ENCODE measurements at regions not wholly inside any gene's neighbourhood (a gene's known extent, or its start where the extent isn't known, plus 50 kb on each side); places are given as distances from the start of the nearest gene placed in this dataset.

DNA sequence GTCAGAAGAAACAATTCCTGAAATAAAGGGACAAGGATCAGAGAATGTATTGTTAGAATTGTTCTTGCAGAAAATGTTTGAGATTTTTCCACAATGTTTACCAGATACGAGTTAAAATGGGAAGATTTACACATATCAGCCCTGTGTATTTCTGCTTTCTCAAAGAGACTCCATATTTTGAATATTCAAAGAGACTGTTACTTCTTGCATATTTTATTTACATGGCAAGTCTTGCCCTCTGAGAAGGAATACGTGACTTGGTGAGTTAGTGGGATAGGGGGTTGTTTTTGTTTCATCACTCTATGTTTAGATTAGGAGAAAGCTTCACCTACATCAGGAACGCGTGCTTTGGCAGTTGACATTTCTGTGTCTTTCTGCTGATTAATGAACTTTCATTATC, 56.1 kb upstream of the ZDHHC17 start:
- DNase-seq (no peak), ATAC-seq (no peak)
- no peaks in the 10 kb centered on the region for H3K36me3 Mint-ChIP-seq
- H3K4me1 Mint-ChIP-seq, result peaks cover 0 to 7% of the 10 kb centered on the region in 2 donors
- no peak overlapping the region for H3K4me3 Mint-ChIP-seq
- TF ChIP-seq CTCF (IDR thresholded peaks at IDR 0.05), result no peak
- no peaks in the 10 kb centered on the region for H3K4me1 ChIP-seq (ENCODE audit: control insufficient read depth, insufficient read depth, low read length)
- no peaks in the 10 kb centered on the region for H3K9me3 Mint-ChIP-seq
- H3K27me3 ChIP-seq (ENCODE audit: control insufficient read depth, insufficient read depth, low read length), result no peaks in the 10 kb centered on the region
- no peak overlapping the region for H3K4me3 ChIP-seq (ENCODE audit: low read length)
- peaks cover 13 to 14% of the 10 kb centered on the region in 2 donors for H3K27me3 Mint-ChIP-seq (ENCODE audit: low read depth in 2 of 2)
- no peaks in the 10 kb centered on the region for H3K36me3 ChIP-seq (ENCODE audit: control insufficient read depth, insufficient read depth, low read length)
- intact Hi-C loops (cut with micrococcal nuclease), result no loop called here
- WGBS (ENCODE audit: insufficient coverage), result 83% methylated on average over 2 of the region's 4 CpGs
- H3K9me3 ChIP-seq (ENCODE audit: control insufficient read depth, insufficient read depth, low read length), result no peaks in the 10 kb centered on the region
- H3K27ac ChIP-seq (ENCODE audit: low read length), result no peak overlapping the region
- no peak overlapping the region for H3K27ac Mint-ChIP-seq

DNA sequence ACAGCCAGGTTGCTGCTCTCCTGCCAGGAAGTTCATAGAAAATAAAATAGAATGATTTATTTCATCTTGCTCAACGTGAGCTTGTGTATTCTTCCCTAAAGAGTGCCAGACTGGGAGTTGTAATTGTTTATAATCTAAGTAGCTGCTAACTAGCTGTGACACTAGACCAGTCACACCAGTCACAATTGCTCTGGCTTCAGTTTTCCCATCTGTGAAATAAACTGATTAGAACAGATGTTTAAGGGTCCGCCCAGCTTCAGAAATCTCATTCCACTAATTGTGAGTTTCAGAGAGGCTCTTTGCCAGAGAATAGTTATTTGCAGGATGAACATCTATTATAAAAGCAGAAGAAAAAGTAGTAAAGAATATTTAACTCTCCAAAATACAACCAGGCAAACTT, 55.6 kb upstream of the ZDHHC17 start:
- H3K27me3 ChIP-seq (ENCODE audit: control insufficient read depth, insufficient read depth, low read length), result no peaks in the 10 kb centered on the region
- ATAC-seq (no peak), DNase-seq (no peak)
- Mint-ChIP-seq H3K4me3 (no peak overlapping the region), H3K9me3 (no peaks in the 10 kb centered on the region), H3K27me3 (ENCODE audit: low read depth in 2 of 2) (peaks cover 13 to 14% of the 10 kb centered on the region in 2 donors), H3K36me3 (no peaks in the 10 kb centered on the region), H3K4me1 (peaks cover 0 to 7% of the 10 kb centered on the region in 2 donors), H3K27ac (no peak overlapping the region)
- H3K36me3 ChIP-seq (ENCODE audit: control insufficient read depth, insufficient read depth, low read length), result no peaks in the 10 kb centered on the region
- intact Hi-C loops (cut with micrococcal nuclease), result no loop called here
- WGBS (ENCODE audit: insufficient coverage), result 58% methylated on average over 2 of the region's 2 CpGs
- no peak overlapping the region for H3K4me3 ChIP-seq (ENCODE audit: low read length)
- TF ChIP-seq CTCF (IDR thresholded peaks at IDR 0.05), result no peak
- no peaks in the 10 kb centered on the region for H3K9me3 ChIP-seq (ENCODE audit: control insufficient read depth, insufficient read depth, low read length)
- H3K4me1 ChIP-seq (ENCODE audit: control insufficient read depth, insufficient read depth, low read length), result no peaks in the 10 kb centered on the region
- no peak overlapping the region for H3K27ac ChIP-seq (ENCODE audit: low read length)

- Histone ChIP-seq H3K4me1 (ENCODE audit: control insufficient read depth, insufficient read depth, low read length) (no peaks in the 10 kb centered on the region), H3K27ac (ENCODE audit: low read length) (no peak overlapping the region), H3K4me3 (ENCODE audit: low read length) (no peak overlapping the region), H3K27me3 (ENCODE audit: control insufficient read depth, insufficient read depth, low read length) (no peaks in the 10 kb centered on the region), H3K36me3 (ENCODE audit: control insufficient read depth, insufficient read depth, low read length) (no peaks in the 10 kb centered on the region), H3K9me3 (ENCODE audit: control insufficient read depth, insufficient read depth, low read length) (no peaks in the 10 kb centered on the region)
- 100% methylated on average over 1 of the region's 3 CpGs for WGBS (ENCODE audit: insufficient coverage)
- no peaks in the 10 kb centered on the region for H3K9me3 Mint-ChIP-seq
- TF ChIP-seq CTCF (IDR thresholded peaks at IDR 0.05), result no peak
- intact Hi-C loops (cut with micrococcal nuclease), result no loop called here
- peaks cover 0 to 3% of the 10 kb centered on the region in 2 donors for H3K4me1 Mint-ChIP-seq
- no peaks in the 10 kb centered on the region for H3K36me3 Mint-ChIP-seq
- H3K4me3 Mint-ChIP-seq, result no peak overlapping the region
- DNase-seq (no peak), ATAC-seq (no peak)
- no peak overlapping the region for H3K27ac Mint-ChIP-seq
- peaks cover 8 to 14% of the 10 kb centered on the region in 2 donors for H3K27me3 Mint-ChIP-seq (ENCODE audit: low read depth in 2 of 2)
These were observed 52.7 kb upstream of the ZDHHC17 start for GRCh38 chr12:76711241-76711640.

- Mint-ChIP-seq H3K9me3 (no peaks in the 10 kb centered on the region), H3K4me1 (no peaks in the 10 kb centered on the region), H3K27me3 (ENCODE audit: low read depth in 2 of 2) (peaks cover 8 to 14% of the 10 kb centered on the region in 2 donors), H3K4me3 (no peak overlapping the region), H3K27ac (no peak overlapping the region), H3K36me3 (no peaks in the 10 kb centered on the region)
- ATAC-seq (no peak), DNase-seq (no peak)
- intact Hi-C loops (cut with micrococcal nuclease), result no loop called here
- no peaks in the 10 kb centered on the region for H3K9me3 ChIP-seq (ENCODE audit: control insufficient read depth, insufficient read depth, low read length)
- H3K27ac ChIP-seq (ENCODE audit: low read length), result no peak overlapping the region
- no peaks in the 10 kb centered on the region for H3K36me3 ChIP-seq (ENCODE audit: control insufficient read depth, insufficient read depth, low read length)
- TF ChIP-seq CTCF (IDR thresholded peaks at IDR 0.05), result no peak
- 81% methylated on average over 3 of the region's 4 CpGs for WGBS (ENCODE audit: insufficient coverage)
- no peaks in the 10 kb centered on the region for H3K4me1 ChIP-seq (ENCODE audit: control insufficient read depth, insufficient read depth, low read length)
- no peaks in the 10 kb centered on the region for H3K27me3 ChIP-seq (ENCODE audit: control insufficient read depth, insufficient read depth, low read length)
- no peak overlapping the region for H3K4me3 ChIP-seq (ENCODE audit: low read length)
These were observed 50.8 kb upstream of the ZDHHC17 start for GRCh38 chr12:76713130-76713529.

Measured in natural killer cell (primary cell).